ENCODE measurements at regions not wholly inside any gene's neighbourhood (a gene's known extent, or its start where the extent isn't known, plus 50 kb on each side); places are given as distances from the start of the nearest gene placed in this dataset.
"Not testable (repeated sequence)": the region's sequence is repeated elsewhere in the genome, so short reads cannot be mapped to it uniquely, and the experiment has no call there.

DNA sequence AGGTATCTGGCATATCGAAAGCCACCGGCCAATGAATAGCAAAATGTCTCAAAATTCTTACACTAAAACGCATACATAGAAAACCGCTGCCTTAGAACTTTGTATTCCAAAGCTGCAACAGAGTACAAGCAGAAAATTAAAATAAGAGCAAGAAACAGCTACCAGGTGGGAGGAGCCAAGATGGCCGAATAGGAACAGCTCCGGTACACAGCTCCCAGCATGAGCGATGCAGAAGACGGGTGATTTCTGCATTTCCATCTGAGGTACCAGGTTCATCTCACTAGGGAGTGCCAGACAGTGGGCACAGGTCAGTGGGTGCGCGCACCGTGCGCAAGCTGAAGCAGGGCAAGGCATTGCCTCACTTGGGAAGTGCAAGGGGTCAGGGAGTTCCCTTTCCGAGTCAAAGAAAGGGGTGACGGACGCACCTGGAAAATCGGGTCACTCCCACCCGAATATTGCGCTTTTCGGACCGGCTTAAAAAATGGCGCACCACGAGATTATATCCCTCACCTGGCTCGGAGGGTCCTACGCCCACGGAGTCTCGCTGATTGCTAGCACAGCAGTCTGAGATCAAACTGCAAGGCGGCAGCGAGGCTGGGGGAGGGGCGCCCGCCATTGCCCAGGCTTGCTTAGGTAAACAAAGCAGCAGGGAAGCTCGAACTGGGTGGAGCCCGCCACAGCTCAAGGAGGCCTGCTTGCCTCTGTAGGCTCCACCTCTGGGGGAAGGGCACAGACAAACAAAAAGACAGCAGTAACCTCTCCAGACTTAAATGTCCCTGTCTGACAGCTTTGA is 367.2 kb upstream of the ATP11B start:
- not testable (repeated sequence) for H3K9ac ChIP-seq (ENCODE audit: low read depth in 1 of 2, low read length in 2 of 2); H3K36me3 ChIP-seq (ENCODE audit: control insufficient read depth in 2 of 2, insufficient read depth in 2 of 2, low read length in 2 of 2); H3K27ac ChIP-seq (ENCODE audit: low read depth in 2 of 2, low read length in 2 of 2); H3K27me3 ChIP-seq (ENCODE audit: control insufficient read depth in 2 of 2, insufficient read depth in 2 of 2, low read length in 2 of 2); H3K4me3 ChIP-seq (ENCODE audit: low read length in 2 of 2); H3K4me1 ChIP-seq (ENCODE audit: control insufficient read depth in 2 of 2, insufficient read depth in 2 of 2, low read length in 2 of 2); H3K9me3 ChIP-seq (ENCODE audit: control insufficient read depth in 2 of 2, low read length in 2 of 2)

DNA sequence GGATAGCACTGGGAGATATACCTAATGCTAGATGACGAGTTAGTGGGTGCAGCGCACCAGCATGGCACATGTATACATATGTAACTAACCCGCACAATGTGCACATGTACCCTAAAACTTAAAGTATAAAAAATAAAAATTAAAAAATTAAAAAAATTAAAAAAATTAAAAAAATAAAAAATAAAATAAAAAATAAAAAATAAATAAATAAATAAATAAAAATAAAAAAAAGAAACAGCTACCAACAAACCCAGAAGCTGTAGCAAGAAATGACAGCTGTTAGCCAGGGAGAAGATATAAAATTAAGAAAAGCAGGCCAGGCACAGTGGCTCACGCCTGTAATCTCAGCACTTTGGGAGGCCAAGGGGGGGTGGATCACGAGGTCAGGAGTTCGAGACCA is 361.3 kb upstream of the ATP11B start:
- H3K9ac ChIP-seq (ENCODE audit: low read depth in 1 of 2, low read length in 2 of 2); H3K4me1 ChIP-seq (ENCODE audit: control insufficient read depth in 2 of 2, insufficient read depth in 2 of 2, low read length in 2 of 2); H3K27me3 ChIP-seq (ENCODE audit: control insufficient read depth in 2 of 2, insufficient read depth in 2 of 2, low read length in 2 of 2); H3K4me3 ChIP-seq (ENCODE audit: low read length in 2 of 2); H3K27ac ChIP-seq (ENCODE audit: low read depth in 2 of 2, low read length in 2 of 2); H3K9me3 ChIP-seq (ENCODE audit: control insufficient read depth in 2 of 2, low read length in 2 of 2); H3K36me3 ChIP-seq (ENCODE audit: control insufficient read depth in 2 of 2, insufficient read depth in 2 of 2, low read length in 2 of 2): not testable (repeated sequence)

GRCh38 chr3:182435860-182436259 is 357.4 kb upstream of the ATP11B start:
- Histone ChIP-seq H3K36me3 (ENCODE audit: control insufficient read depth in 2 of 2, insufficient read depth in 2 of 2, low read length in 2 of 2) (no peaks in the 10 kb centered on the region), H3K27me3 (ENCODE audit: control insufficient read depth in 2 of 2, insufficient read depth in 2 of 2, low read length in 2 of 2) (no peaks in the 10 kb centered on the region), H3K27ac (ENCODE audit: low read depth in 2 of 2, low read length in 2 of 2) (no peak overlapping the region), H3K4me1 (ENCODE audit: control insufficient read depth in 2 of 2, insufficient read depth in 2 of 2, low read length in 2 of 2) (no peaks in the 10 kb centered on the region), H3K4me3 (ENCODE audit: low read length in 2 of 2) (no peak overlapping the region), H3K9ac (ENCODE audit: low read depth in 1 of 2, low read length in 2 of 2) (no peak overlapping the region), H3K9me3 (ENCODE audit: control insufficient read depth in 2 of 2, low read length in 2 of 2) (no peaks in the 10 kb centered on the region)

DNA sequence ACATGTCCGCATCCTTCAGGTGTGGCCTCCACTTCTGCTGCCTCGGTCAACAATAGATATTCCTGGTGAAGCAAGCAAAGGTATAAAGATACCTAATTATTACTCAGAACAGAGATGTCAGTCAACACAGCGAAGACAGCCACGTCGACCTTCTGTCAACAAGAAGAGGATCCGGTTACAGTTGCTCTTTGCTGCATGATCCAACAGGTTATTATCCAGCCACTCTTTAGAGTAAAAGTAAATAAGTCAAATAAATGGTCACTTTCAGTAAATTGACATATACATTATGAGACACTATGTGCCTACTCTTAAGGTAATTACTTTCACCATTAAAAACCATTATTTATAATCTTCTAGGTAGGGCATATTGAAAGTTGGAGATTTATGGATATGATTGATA is 356.8 kb upstream of the ATP11B start:
- Histone ChIP-seq H3K9ac (ENCODE audit: low read depth in 1 of 2, low read length in 2 of 2) (no peak overlapping the region), H3K27ac (ENCODE audit: low read depth in 2 of 2, low read length in 2 of 2) (no peak overlapping the region), H3K36me3 (ENCODE audit: control insufficient read depth in 2 of 2, insufficient read depth in 2 of 2, low read length in 2 of 2) (no peaks in the 10 kb centered on the region), H3K4me1 (ENCODE audit: control insufficient read depth in 2 of 2, insufficient read depth in 2 of 2, low read length in 2 of 2) (no peaks in the 10 kb centered on the region), H3K9me3 (ENCODE audit: control insufficient read depth in 2 of 2, low read length in 2 of 2) (no peaks in the 10 kb centered on the region), H3K27me3 (ENCODE audit: control insufficient read depth in 2 of 2, insufficient read depth in 2 of 2, low read length in 2 of 2) (no peaks in the 10 kb centered on the region), H3K4me3 (ENCODE audit: low read length in 2 of 2) (no peak overlapping the region)

DNA sequence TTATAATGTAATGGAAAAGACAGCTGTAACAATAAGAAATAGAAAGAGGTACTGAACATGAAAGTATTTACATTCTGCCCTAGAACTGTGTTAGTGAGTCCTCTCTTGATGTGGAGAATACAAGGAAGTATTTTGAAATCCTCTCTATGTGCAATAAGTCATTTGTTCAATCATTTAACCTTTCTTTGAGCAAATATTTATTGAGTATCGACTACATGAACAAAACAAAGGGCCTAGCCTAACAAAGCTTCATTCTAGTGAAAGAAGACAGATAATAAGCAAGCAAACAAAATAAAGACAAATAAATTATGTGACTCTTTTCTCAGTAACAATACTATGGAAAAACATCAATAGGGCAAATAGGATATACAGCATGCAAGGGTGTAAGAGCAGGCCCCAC is 354.9 kb upstream of the ATP11B start:
- Histone ChIP-seq H3K4me1 (ENCODE audit: control insufficient read depth in 2 of 2, insufficient read depth in 2 of 2, low read length in 2 of 2) (no peaks in the 10 kb centered on the region), H3K27me3 (ENCODE audit: control insufficient read depth in 2 of 2, insufficient read depth in 2 of 2, low read length in 2 of 2) (no peaks in the 10 kb centered on the region)

DNA sequence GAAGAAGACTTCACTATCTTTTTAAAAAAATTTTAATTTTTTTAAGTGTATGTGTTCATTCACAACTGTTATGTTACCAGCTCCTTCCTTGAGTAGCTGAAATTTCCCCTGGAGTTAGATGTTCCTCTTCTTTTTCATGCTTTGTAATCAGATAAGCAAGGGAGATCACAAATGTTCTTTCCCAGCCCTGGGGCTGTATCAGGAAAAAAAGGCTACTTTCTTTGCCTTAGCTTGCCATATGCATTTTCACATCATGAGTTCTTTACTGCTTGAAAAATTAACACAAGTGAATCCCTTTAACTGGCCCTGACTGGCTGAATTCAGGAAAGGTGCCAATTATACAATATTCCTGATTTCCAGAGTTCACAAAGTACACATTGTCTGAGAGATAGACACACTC is 353.2 kb upstream of the ATP11B start:
- Histone ChIP-seq H3K4me1 (ENCODE audit: control insufficient read depth in 2 of 2, insufficient read depth in 2 of 2, low read length in 2 of 2) (no peaks in the 10 kb centered on the region), H3K36me3 (ENCODE audit: control insufficient read depth in 2 of 2, insufficient read depth in 2 of 2, low read length in 2 of 2) (no peaks in the 10 kb centered on the region), H3K27ac (ENCODE audit: low read depth in 2 of 2, low read length in 2 of 2) (no peak overlapping the region), H3K4me3 (ENCODE audit: low read length in 2 of 2) (no peak overlapping the region), H3K9me3 (ENCODE audit: control insufficient read depth in 2 of 2, low read length in 2 of 2) (no peaks in the 10 kb centered on the region), H3K27me3 (ENCODE audit: control insufficient read depth in 2 of 2, insufficient read depth in 2 of 2, low read length in 2 of 2) (no peaks in the 10 kb centered on the region), H3K9ac (ENCODE audit: low read depth in 1 of 2, low read length in 2 of 2) (no peak overlapping the region)

More for the DNA sequence above, 354.9 kb upstream of the ATP11B start:
- Histone ChIP-seq H3K4me3 (ENCODE audit: low read length in 2 of 2) (no peak overlapping the region), H3K36me3 (ENCODE audit: control insufficient read depth in 2 of 2, insufficient read depth in 2 of 2, low read length in 2 of 2) (no peaks in the 10 kb centered on the region), H3K9me3 (ENCODE audit: control insufficient read depth in 2 of 2, low read length in 2 of 2) (no peaks in the 10 kb centered on the region), H3K27ac (ENCODE audit: low read depth in 2 of 2, low read length in 2 of 2) (no peak overlapping the region), H3K9ac (ENCODE audit: low read depth in 1 of 2, low read length in 2 of 2) (no peak overlapping the region)

DNA sequence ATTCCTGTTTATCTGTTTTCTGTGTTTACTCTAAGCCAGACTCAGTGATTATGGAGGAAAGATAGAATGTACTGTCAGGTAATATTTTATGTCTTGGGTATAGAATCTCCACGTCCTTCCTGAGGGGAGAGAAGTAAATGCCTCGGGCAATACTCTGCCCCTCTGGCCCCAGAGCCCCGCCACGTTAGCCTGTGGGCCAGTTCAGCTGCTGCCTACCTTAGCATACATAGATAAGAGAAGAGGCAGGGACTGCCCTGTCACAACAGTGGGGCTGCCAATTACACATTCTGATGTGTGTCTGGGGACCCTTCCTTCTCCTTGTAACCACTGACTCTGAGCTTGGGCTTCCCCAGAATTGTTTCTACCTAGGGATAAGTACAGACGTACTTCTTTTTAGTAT is 347.7 kb upstream of the ATP11B start:
- Histone ChIP-seq H3K27me3 (ENCODE audit: control insufficient read depth in 2 of 2, insufficient read depth in 2 of 2, low read length in 2 of 2) (no peaks in the 10 kb centered on the region), H3K4me1 (ENCODE audit: control insufficient read depth in 2 of 2, insufficient read depth in 2 of 2, low read length in 2 of 2) (no peaks in the 10 kb centered on the region), H3K36me3 (ENCODE audit: control insufficient read depth in 2 of 2, insufficient read depth in 2 of 2, low read length in 2 of 2) (no peaks in the 10 kb centered on the region), H3K9me3 (ENCODE audit: control insufficient read depth in 2 of 2, low read length in 2 of 2) (no peaks in the 10 kb centered on the region), H3K27ac (ENCODE audit: low read depth in 2 of 2, low read length in 2 of 2) (no peak overlapping the region), H3K4me3 (ENCODE audit: low read length in 2 of 2) (no peak overlapping the region), H3K9ac (ENCODE audit: low read depth in 1 of 2, low read length in 2 of 2) (no peak overlapping the region)

DNA sequence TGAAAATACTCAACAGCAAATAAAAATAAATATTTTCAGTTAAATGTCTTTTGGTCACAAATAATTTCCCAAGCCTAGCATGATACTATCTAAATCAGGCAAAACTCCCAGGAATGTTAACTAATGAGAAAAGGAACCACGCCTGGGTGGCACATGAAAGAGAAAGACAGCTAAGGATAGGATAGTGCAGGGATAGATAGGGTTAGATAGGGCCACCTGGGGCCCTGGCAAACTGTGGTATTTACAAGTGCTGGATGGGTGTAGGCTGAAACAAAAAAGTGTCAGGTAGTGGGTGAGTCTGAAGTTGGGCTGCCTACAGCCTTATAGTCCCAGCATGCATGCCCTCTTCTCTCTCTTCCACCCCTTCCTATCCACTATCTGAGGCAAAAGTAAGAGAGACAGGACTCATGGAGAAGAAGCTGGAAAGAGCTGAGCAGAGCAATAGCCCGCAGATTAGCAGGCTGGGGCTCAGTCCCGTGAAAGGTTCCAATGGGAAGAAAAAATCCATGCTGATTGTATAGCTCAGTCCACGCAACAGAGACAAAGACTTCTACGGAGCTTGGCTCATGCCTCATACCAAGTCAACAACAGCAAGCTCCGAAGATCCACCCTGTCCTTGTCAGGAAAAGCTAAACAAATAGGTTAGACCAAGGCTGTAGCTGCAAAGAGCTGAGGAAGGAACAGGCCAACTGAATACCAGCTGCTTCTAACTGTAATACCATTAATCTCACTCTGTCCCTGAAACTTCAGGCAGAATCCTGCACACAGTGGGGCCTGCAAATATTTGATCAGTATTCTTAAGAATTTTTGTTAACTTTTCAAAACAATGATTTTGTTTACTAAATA is 342.1 kb upstream of the ATP11B start:
- H3K36me3 ChIP-seq (ENCODE audit: control insufficient read depth in 2 of 2, insufficient read depth in 2 of 2, low read length in 2 of 2): no peaks in the 10 kb centered on the region
- H3K9me3 ChIP-seq (ENCODE audit: control insufficient read depth in 2 of 2, low read length in 2 of 2): no peaks in the 10 kb centered on the region
- H3K4me1 ChIP-seq (ENCODE audit: control insufficient read depth in 2 of 2, insufficient read depth in 2 of 2, low read length in 2 of 2): no peaks in the 10 kb centered on the region
- no peak overlapping the region for H3K9ac ChIP-seq (ENCODE audit: low read depth in 1 of 2, low read length in 2 of 2)
- H3K27me3 ChIP-seq (ENCODE audit: control insufficient read depth in 2 of 2, insufficient read depth in 2 of 2, low read length in 2 of 2): no peaks in the 10 kb centered on the region
- H3K4me3 ChIP-seq (ENCODE audit: low read length in 2 of 2): no peak overlapping the region
- no peak overlapping the region for H3K27ac ChIP-seq (ENCODE audit: low read depth in 2 of 2, low read length in 2 of 2)

- Histone ChIP-seq H3K4me1 (ENCODE audit: control insufficient read depth in 2 of 2, insufficient read depth in 2 of 2, low read length in 2 of 2) (no peaks in the 10 kb centered on the region), H3K9me3 (ENCODE audit: control insufficient read depth in 2 of 2, low read length in 2 of 2) (no peaks in the 10 kb centered on the region), H3K36me3 (ENCODE audit: control insufficient read depth in 2 of 2, insufficient read depth in 2 of 2, low read length in 2 of 2) (no peaks in the 10 kb centered on the region), H3K27me3 (ENCODE audit: control insufficient read depth in 2 of 2, insufficient read depth in 2 of 2, low read length in 2 of 2) (no peaks in the 10 kb centered on the region), H3K4me3 (ENCODE audit: low read length in 2 of 2) (no peak overlapping the region), H3K9ac (ENCODE audit: low read depth in 1 of 2, low read length in 2 of 2) (no peak overlapping the region), H3K27ac (ENCODE audit: low read depth in 2 of 2, low read length in 2 of 2) (no peak overlapping the region)
Observed at GRCh38 chr3:182451871-182452270, 341.4 kb upstream of the ATP11B start.

DNA sequence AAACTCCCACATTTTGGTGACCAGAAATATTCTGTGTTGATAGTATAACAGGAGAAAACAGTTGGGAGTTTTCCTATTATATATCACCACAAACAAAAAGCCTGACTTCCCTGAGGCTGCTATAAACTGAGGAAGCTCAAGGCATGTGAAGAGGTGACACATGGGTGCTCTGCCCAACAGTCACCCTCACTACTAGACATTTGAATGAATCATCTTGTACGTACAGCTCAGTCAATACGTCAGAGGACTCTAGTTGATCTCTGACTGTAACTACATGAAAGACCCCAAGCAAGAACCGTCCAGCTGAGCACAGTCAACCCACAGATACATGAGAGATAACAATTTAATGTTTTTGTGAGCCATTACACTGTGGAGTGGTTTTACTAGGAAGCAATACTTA is 338.3 kb upstream of the ATP11B start:
- Histone ChIP-seq H3K27ac (ENCODE audit: low read depth in 2 of 2, low read length in 2 of 2) (no peak overlapping the region), H3K27me3 (ENCODE audit: control insufficient read depth in 2 of 2, insufficient read depth in 2 of 2, low read length in 2 of 2) (no peaks in the 10 kb centered on the region), H3K9ac (ENCODE audit: low read depth in 1 of 2, low read length in 2 of 2) (no peak overlapping the region), H3K36me3 (ENCODE audit: control insufficient read depth in 2 of 2, insufficient read depth in 2 of 2, low read length in 2 of 2) (no peaks in the 10 kb centered on the region), H3K9me3 (ENCODE audit: control insufficient read depth in 2 of 2, low read length in 2 of 2) (no peaks in the 10 kb centered on the region), H3K4me3 (ENCODE audit: low read length in 2 of 2) (no peak overlapping the region), H3K4me1 (ENCODE audit: control insufficient read depth in 2 of 2, insufficient read depth in 2 of 2, low read length in 2 of 2) (no peaks in the 10 kb centered on the region)
